ENCODE measurements at regions not wholly inside any gene's neighbourhood (a gene's known extent, or its start where the extent isn't known, plus 50 kb on each side); places are given as distances from the start of the nearest gene placed in this dataset.

DNA sequence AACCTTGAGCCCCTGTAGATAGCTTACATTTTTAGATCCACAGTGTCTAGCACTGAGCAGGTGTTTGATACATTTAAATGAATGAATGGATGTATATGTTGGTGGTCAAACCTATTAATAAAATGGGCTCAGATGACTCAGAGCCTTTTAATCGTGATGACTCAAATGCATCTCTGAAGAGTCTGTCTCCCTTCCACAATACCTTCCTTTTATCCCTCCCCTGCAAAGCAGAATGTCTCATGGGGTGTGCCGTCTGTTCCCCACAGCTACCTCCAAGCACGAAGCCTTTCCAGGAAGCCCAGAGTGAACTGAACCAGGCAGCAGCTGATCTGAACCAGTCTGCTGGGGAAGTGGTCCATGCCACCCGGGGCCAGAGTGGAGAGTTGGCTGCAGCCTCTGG is 303.5 kb upstream of the TPM1 start:
- no peaks in the 10 kb centered on the region for H3K36me3 Mint-ChIP-seq (ENCODE audit: low read depth)
- ATAC-seq (ENCODE audit: low read depth) (no peak), DNase-seq (no peak)
- H3K4me1 Mint-ChIP-seq: no peaks in the 10 kb centered on the region
- H3K4me3 Mint-ChIP-seq: no peak overlapping the region
- ChIA-PET POLR2A (no interaction called here), CTCF (no interaction called here)
- no peaks in the 10 kb centered on the region for H3K27me3 Mint-ChIP-seq
- H3K9me3 Mint-ChIP-seq: no peaks in the 10 kb centered on the region
- TF ChIP-seq CTCF (IDR thresholded peaks at IDR 0.05): no peak
- H3K27ac Mint-ChIP-seq: no peak overlapping the region
- intact Hi-C loops (cut with micrococcal nuclease): no loop called here

DNA sequence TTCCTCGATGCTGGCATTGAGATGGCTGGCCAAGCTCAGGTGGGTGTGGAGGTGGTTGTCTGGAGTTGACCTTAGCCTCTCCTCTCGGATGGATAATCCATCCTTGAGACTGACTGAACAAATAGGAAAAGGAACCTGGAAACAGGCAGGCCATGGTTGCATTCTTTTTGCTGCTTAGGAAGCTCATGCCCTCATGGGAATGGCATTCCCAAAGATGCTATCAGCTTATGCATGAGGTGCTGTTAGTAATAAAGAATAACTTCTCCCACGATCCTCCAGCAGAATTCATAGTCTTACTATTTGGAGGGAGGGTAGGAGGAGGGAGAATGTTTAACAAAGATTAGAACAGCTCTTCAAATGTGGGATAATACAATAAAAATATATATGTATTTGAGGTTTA is 303.0 kb upstream of the TPM1 start:
- H3K27ac Mint-ChIP-seq: no peak overlapping the region
- intact Hi-C loops (cut with micrococcal nuclease): no loop called here
- CTCF ChIA-PET: no interaction called here
- no peaks in the 10 kb centered on the region for H3K4me1 Mint-ChIP-seq
- DNase-seq (no peak), ATAC-seq (ENCODE audit: low read depth) (no peak)
- H3K27me3 Mint-ChIP-seq: no peaks in the 10 kb centered on the region
- H3K36me3 Mint-ChIP-seq (ENCODE audit: low read depth): no peaks in the 10 kb centered on the region
- no peak for TF ChIP-seq CTCF (IDR thresholded peaks at IDR 0.05)
- H3K9me3 Mint-ChIP-seq: no peaks in the 10 kb centered on the region
- POLR2A ChIA-PET: no interaction called here
- no peak overlapping the region for H3K4me3 Mint-ChIP-seq

DNA sequence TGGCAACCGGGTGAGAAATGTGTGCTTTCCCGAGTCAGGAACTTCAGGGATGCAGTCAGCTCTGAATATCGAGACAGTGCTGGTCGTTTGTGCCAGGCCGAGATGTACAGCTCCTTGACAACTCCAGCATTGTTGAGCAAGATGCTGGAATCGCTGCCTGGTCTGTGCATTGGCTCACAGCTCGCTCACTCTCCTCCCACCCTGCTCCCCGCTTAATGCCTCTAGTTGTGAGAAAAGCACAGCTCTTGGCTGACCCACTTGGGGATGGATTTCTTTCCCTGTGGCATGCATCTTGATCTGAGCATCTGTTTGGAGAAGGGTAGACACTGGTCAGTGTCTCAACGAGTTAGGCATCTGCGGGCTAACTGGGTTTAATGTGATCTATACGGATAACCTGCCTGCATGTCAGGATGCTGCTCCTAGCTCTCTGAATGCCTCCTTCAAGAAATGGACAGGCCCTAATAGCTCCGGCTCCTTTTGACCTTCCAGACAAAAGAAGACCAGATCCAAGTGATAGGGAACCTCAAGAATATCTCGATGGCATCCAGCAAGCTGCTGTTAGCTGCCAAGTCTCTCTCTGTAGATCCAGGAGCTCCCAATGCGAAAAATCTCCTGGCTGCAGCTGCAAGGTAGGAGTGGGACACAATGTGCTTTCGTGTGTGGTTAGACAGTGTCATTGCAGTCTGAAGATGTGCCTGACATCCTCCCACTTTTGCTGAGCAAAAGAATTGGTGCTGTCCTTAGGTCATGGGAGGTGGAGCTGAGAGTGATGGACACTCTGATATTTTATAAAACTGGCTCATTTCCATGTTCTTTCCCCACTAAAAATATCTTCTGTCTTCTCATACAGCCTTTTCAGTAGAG is 302.2 kb upstream of the TPM1 start:
- H3K4me1 Mint-ChIP-seq: no peaks in the 10 kb centered on the region
- no peak for DNase-seq
- POLR2A ChIA-PET: no interaction called here
- intact Hi-C loops (cut with micrococcal nuclease): no loop called here
- no peak for TF ChIP-seq CTCF (IDR thresholded peaks at IDR 0.05)
- H3K4me3 Mint-ChIP-seq: no peak overlapping the region
- ATAC-seq (ENCODE audit: low read depth): no peak
- no peak overlapping the region for H3K27ac Mint-ChIP-seq
- CTCF ChIA-PET: interaction anchor here (2.1 kb wide), 1 partner anchor 12 kb away, joined by 8 read pairs; no protein-coding TSS in a partner anchor
- H3K27me3 Mint-ChIP-seq: no peaks in the 10 kb centered on the region
- no peaks in the 10 kb centered on the region for H3K9me3 Mint-ChIP-seq
- H3K36me3 Mint-ChIP-seq (ENCODE audit: low read depth): no peaks in the 10 kb centered on the region

DNA sequence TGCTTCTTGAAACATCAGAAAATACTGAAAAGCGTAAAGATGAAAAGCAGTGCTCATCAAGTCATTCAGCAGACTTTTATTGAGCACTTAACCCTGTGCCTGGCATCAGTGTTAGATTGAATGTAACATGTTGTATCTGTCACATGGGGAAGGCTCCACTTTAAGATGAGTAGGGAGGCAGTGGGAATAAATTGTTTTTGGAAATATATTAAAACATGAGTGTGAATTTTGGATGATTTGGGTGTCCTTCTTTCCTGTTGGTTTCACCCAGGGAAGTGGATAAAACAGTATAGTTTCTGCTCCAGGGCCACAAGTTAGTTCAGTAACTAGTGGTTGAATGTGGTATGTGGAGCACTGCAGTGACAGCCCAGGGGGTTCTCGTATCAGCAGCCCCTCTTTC is 301.4 kb upstream of the TPM1 start:
- no peak overlapping the region for H3K27ac Mint-ChIP-seq
- no peak for TF ChIP-seq CTCF (IDR thresholded peaks at IDR 0.05)
- no peak for ATAC-seq (ENCODE audit: low read depth)
- no peak for DNase-seq
- no peaks in the 10 kb centered on the region for H3K27me3 Mint-ChIP-seq
- no peaks in the 10 kb centered on the region for H3K9me3 Mint-ChIP-seq
- H3K4me1 Mint-ChIP-seq: no peaks in the 10 kb centered on the region
- intact Hi-C loops (cut with micrococcal nuclease): no loop called here
- no peak overlapping the region for H3K4me3 Mint-ChIP-seq
- no peaks in the 10 kb centered on the region for H3K36me3 Mint-ChIP-seq (ENCODE audit: low read depth)
- ChIA-PET POLR2A (no interaction called here), CTCF (interaction anchor here (0.9 to 2.1 kb wide), 4 partner anchors 10 to 662 kb away, joined by 3 to 8 read pairs (median 4); no protein-coding TSS in a partner anchor)

- intact Hi-C loops (cut with micrococcal nuclease): no loop called here
- ChIA-PET POLR2A (no interaction called here), CTCF (interaction anchor here (0.8 to 2.1 kb wide), 5 partner anchors 8 to 660 kb away, joined by 3 to 8 read pairs (median 4); no protein-coding TSS in a partner anchor)
- Mint-ChIP-seq H3K4me3 (no peak overlapping the region), H3K4me1 (no peaks in the 10 kb centered on the region), H3K27ac (no peak overlapping the region), H3K9me3 (no peaks in the 10 kb centered on the region), H3K27me3 (no peaks in the 10 kb centered on the region), H3K36me3 (ENCODE audit: low read depth) (no peaks in the 10 kb centered on the region)
- no peak for ATAC-seq (ENCODE audit: low read depth)
- DNase-seq: no peak
- peak; percentile 98 for TF ChIP-seq CTCF (IDR thresholded peaks at IDR 0.05)
These were observed 300.0 kb upstream of the TPM1 start for GRCh38 chr15:62742409-62743171.
